DMS79 treated with DMSO at 0.1 percent for 48 hours (cell line): ENCODE measurements at regions not wholly inside any gene's neighbourhood (a gene's known extent, or its start where the extent isn't known, plus 50 kb on each side); places are given as distances from the start of the nearest gene placed in this dataset.
"Not testable (repeated sequence)": the region's sequence is repeated elsewhere in the genome, so short reads cannot be mapped to it uniquely, and the experiment has no call there.

Source experiments
- DNase-seq: peaks from one replicate; lab custom pipeline; 2025; lab: John Stamatoyannopoulos, UW

DNA sequence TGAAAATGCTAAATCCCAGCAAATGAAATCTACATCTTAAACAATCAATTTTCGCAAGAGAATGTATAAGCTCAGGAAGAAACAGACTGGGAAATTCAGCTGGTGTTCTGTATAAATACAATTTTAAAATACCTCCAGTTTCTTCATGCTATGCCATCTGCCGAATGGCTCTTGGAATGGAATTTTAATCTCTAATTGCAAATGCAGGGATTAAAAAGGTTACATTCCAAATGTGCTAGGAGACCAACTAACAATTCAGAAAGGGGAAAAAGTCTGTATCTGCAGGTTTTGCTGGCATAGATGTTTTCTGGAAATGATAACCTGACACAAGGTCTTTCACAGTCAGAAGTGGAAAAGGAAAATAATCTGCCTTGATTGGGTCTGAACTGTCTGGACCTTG is 379.7 kb downstream of the MAT2B start:
- no peak for DNase-seq

DNA sequence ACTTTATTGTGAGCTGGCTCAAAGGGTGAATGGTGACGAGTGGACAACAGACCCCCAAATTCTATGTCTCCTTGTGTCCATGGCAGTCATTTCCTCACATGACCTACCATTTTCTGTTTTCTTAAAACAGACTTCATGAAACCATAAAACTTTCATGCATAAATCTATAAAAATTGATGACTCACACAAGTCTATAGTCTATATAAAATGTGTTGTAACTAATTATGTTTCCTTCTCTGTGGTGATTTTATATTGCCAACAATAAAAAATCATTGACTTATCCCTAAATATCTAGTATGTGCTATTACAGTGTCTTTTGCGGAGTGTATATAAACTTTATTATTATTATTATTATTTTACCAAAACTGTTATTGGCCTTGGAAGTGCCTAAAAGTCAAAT is 382.4 kb downstream of the MAT2B start:
- no peak for DNase-seq

DNA sequence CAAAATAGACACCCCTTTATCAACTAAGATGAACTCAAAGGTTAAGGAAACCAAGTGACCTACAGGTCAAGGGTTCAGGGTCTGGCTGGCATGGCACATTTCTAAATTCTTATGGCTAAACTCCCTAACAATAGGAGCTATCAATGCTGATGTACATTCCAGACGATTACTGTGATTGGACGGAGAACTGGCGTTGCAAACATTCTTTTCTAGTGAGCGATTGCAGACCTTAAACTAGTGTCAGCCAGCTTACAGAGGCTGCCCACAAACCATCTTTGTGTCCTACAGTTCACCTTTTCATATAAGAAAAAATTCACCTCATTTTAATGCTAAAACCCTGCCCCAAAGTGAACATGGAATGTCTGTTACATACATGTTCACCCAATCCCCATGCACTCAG is 382.9 kb downstream of the MAT2B start:
- DNase-seq = no peak

GRCh38 chr5:163889369-163889768 is 383.9 kb downstream of the MAT2B start:
- no peak for DNase-seq

DNA sequence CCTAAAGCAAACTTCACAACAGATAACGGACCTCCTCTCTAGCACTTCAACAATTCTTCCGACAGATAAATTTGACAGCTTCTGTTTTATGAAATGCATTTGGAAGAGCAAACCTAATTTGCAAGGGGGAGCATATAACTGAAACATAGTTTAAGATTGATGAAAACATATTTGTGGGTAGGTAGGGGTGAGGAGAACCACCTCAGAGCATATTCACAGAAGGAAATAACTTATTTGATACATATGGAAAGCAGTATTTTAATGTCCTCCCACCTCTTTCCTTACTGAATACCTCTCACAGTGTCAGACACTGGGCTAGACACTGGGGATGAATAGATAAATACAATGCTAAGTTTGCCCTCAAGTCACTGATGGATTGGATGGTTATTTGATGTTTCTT is 384.8 kb downstream of the MAT2B start:
- no peak for DNase-seq

GRCh38 chr5:163893281-163893680 is 387.9 kb downstream of the MAT2B start:
- no peak for DNase-seq

DNA sequence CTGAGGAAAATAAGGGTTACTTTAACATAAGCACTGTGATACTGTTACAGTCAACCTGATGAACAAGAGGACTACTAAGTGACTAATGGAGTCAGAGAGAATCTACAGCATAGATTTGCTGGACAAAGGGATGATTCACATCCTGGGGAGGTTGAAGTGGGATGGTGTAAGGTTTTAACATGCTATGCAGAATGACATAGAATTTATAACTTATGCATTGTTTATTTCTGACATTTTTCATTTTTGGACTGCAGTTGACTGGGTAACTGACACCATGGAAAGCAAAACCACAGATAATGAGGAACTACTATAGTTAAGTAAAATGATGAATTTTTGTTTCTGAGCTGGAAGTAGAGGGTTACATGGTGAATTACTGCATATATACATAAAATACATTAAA is 389.2 kb downstream of the MAT2B start:
- no peak for DNase-seq

- no peak for DNase-seq
Observed at GRCh38 chr5:163898873-163899272, 393.5 kb downstream of the MAT2B start.

GRCh38 chr5:163907783-163908182 is 402.4 kb downstream of the MAT2B start:
- DNase-seq = not testable (repeated sequence)

DNA sequence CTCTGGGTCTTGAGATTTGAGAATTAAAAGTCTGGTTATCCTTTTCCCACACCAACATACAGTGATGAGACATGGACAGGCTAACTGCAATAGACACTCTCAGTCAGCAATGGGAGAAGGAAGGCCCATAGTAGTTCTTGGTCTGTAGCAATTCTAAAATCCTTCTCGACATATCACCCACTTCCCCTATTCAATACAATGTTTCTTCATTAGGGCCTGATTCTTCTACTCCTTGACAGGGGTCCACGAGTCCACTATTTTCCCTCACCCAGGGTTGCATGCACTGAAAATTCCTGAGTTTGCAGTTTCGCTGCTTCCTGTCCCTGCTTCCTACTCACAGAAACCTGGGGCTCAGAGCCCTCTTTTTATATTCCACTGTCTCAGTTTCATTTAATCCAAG is 402.8 kb downstream of the MAT2B start:
- DNase-seq = no peak

- DNase-seq = no peak
Observed at GRCh38 chr5:163910226-163910625, 404.8 kb downstream of the MAT2B start.

DNA sequence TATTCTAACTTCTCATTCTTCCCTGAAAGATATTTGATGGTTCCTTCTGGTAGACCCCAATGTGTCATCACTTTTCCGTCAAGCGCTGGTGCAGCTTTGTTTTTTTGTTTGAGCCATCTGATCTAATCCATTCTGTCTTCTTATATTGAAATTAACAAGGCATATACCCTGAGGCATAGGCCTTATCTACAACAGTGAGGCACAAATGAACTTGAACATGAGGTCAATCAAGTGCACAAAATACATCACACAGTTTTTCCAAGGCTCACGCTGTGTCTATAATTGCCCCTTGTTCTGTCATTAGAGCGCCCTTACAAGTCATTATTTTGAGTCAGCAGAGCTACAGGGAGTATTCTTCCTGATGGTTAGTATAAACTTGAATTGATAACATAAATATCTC is 406.6 kb downstream of the MAT2B start:
- no peak for DNase-seq

GRCh38 chr5:163913548-163913947 is 408.1 kb downstream of the MAT2B start:
- DNase-seq = no peak

DNA sequence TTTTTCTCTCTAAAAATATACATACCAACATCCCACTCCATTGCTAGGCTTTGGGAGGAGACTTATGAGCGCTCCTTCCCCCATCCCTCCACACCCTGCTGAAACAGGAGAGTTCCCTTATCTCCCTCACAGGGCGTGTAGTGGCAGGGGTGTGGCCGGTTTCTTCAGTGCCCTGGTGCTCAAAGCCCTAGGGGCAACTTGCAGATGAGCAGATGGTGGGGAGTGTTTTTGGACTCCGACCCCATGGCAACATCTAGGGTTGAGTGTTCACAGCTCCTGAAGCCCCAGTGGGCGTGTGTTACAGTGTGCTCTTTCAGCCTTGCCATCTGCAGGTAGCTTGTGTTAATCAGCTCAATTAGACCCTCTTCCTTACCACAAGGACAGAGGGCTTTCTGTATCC is 409.5 kb downstream of the MAT2B start:
- DNase-seq = no peak

GRCh38 chr5:163915481-163915961 is 410.1 kb downstream of the MAT2B start:
- DNase-seq = no peak

GRCh38 chr5:163916376-163916775 is 411.0 kb downstream of the MAT2B start:
- no peak for DNase-seq

DNA sequence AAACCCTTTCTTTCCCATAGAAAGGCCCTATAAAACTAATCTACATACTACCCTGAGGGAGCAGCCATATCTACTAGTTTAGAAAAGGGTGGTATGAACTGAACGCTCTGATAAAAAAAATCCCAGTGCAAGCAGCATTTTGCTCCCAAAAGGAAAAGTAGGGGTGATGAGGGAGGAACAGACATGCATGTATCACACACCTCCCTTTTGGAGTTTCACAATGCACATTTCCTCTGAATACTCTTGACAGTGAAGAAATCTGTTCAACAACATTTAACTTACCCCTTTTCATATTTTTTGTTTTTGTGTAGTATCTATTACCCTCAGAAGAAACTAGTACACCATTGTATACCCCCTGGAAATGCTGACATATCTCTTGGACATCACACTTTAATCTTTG is 411.4 kb downstream of the MAT2B start:
- DNase-seq = no peak

GRCh38 chr5:163917747-163918146 is 412.3 kb downstream of the MAT2B start:
- no peak for DNase-seq

DNA sequence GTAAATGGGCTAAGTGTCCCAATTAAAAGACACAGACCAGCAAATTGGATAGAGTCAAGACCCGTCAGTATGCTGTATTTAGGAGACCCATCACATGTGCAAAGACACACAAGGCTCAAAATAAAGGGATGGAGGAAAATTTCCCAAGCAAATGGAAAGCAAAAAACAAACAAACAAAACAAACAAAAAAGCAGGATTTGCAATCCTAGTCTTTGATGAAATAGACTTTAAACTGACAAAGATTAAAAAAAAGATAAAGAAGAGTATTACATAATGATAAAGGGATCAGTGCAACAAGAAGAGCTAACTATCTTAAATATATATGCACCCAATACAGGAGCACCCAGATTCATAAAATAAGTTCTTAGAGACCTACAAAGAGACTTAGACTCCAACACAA is 429.6 kb downstream of the MAT2B start:
- DNase-seq = not testable (repeated sequence)

- DNase-seq = no peak
Observed at GRCh38 chr5:163938595-163938994, 433.2 kb downstream of the MAT2B start.

DNA sequence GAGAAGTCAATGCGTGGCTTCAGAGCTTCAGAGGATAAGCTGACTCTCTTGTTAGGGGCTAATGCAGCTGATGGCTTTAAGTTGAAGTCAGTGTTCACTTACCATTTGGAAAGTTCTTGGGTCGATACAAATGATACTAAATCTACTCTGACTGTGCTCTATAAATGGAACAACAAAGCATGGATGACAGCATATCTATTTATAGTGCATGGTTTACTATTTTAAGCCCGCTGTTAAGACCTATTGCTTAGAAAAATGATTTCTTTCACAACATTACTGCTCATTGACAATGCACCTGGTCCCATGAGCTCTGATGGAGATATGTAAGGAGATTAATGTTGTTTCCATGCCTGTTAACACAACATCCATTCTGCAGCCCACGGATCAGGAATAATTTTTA is 435.7 kb downstream of the MAT2B start:
- DNase-seq = no peak

DNA sequence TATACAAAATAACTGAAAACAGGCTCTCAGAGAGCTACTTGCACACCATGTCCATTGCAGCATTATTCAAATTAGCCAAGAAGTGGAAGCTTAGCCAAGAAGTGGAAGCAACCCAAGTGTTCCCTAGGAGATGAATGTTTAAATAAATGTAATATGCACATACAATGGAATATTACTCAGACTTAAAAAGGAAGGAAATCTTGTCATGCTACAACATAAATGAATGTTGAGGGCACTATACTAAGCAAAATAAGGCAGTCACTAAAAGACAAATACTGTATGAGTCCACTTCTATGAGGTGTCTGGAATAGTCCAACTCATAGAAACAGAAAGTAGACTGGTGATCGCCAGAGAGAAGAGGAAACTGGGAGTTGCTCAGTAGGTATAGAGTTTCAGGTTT is 438.1 kb downstream of the MAT2B start:
- no peak for DNase-seq

- no peak for DNase-seq
Observed at GRCh38 chr5:163944738-163945137, 439.3 kb downstream of the MAT2B start.

DNA sequence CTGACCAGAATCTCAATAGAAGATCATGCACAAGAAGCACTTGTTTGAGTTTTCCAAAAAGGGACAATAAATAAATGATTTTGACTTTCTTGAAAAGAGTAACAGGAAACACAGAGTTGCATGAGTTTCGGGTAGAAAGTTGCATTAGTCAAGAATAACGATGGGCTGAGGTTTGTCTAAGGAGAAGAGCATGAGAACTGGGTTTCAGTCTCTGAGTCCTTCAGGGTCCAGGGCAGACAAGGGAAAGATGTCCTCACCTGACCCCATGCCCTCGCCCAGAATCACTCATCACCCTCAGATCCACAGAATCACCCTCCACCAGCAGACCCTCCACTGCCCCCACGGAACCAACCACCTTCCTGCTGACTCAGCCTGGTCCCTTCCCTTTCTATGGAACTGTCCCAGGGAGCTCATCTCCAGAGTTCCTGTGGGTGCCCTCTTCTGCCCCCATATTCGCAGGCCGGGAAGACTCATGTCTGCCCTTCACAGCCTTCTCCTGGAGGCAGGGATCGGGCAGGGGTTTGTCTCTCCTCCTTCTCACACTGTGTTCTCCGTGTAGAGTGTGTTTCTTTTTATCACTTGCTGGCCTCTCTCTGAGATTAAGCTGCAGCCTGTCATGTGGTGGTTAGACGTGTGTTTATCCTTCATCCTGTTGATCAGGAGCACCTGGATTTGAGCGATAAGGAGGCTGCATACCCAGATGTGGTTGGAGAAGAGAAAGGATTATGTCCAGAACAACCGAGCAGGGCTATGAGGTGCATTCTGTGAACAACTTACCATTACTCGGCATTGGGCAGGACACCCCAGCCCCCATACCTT is 442.6 kb downstream of the MAT2B start:
- no peak for DNase-seq
